Sigmoid colon (tissue), 6 donors: ENCODE measurements at regions not wholly inside any gene's neighbourhood (a gene's known extent, or its start where the extent isn't known, plus 50 kb on each side); places are given as distances from the start of the nearest gene placed in this dataset.

Experiments
- DNase-seq: peaks from one replicate; pipeline ENCODE4 v3.0.0-alpha.2; 2019
- H3K27ac ChIP-seq, 4 donors: fragments of 200-600 bp; sonication (generic); one replicate each; pipeline ENCODE4 v1.5.1; 2016 to 2019; ENCODE audit warnings: mild to moderate bottlenecking in 1 of 4
- H3K27me3 ChIP-seq, 3 donors: fragments of 200-600 bp; sonication (generic); one replicate each; pipeline ENCODE4 v1.5.1; 2019; ENCODE audit warnings: mild to moderate bottlenecking in 1 of 3
- H3K36me3 ChIP-seq, 4 donors: fragments of 200-600 bp; sonication (generic); one replicate each; pipeline ENCODE4 v1.5.1; 2016 to 2019
- H3K4me1 ChIP-seq, 4 donors: fragments of 200-600 bp; sonication (generic); one replicate each; pipeline ENCODE4 v1.5.1; 2017 to 2019
- H3K4me3 ChIP-seq, 4 donors: fragments of 200-600 bp; sonication (generic); one replicate each; pipeline ENCODE4 v1.5.1; 2017 to 2019; ENCODE audit warnings: mild to moderate bottlenecking in 2 of 4, moderate library complexity in 1 of 4
- H3K9me3 ChIP-seq, 4 donors: fragments of 200-600 bp in 3 of 4; sonication (generic) in 3 of 4; one replicate each; pipeline versions ENCODE4 v1.5.1 to v1.6.1; 2013 to 2019
- CTCF ChIP-seq, 4 experiments: fragments of 450-650 bp in 3 of 4; fragments of 200-600 bp in 1 of 4; IDR thresholded peaks; one replicate each; pipeline ENCODE4 v1.5.1; 2016 to 2019; ENCODE audit warnings: antibody characterized with exemption in 4 of 4, mild to moderate bottlenecking in 3 of 4, moderate library complexity in 2 of 4
- EP300 ChIP-seq, 4 donors: sonication (generic); formaldehyde crosslinking; IDR thresholded peaks; one replicate each; pipeline ENCODE4 v1.6.1; 2017; ENCODE audit warnings: antibody characterized with exemption in 4 of 4
- POLR2A ChIP-seq, 2 donors: fragments of 450-650 bp; IDR thresholded peaks; one replicate each; pipeline ENCODE4 v1.6.1; 2016; ENCODE audit warnings: antibody characterized with exemption in 2 of 2, mild to moderate bottlenecking in 2 of 2, moderate library complexity in 2 of 2
- POLR2AphosphoS5 ChIP-seq, 4 donors: sonication (generic); formaldehyde crosslinking; IDR thresholded peaks; one replicate each; pipeline ENCODE4 v1.6.1; 2017; ENCODE audit warnings: antibody characterized with exemption in 4 of 4
- WGBS, 2 donors: extraction: QIAGEN DNeasy Blood & Tissue Kit; methylation state at CpG; one replicate each; pipeline ENCODE4 v1.1.7; 2013; 5-methylcytosine and 5-hydroxymethylcytosine counted together
- intact Hi-C: fragments of 100-400 bp; cut with DNase I; formaldehyde crosslinking; loops from one replicate; pipeline ENCODE4 v1.15.1; 2023
- donor health status: healthy with polysubstance abuse.
- donor health status: healthy.

- no peaks in the 10 kb centered on the region for H3K4me1 ChIP-seq
- H3K27me3 ChIP-seq, result no peaks in the 10 kb centered on the region
- no peak for DNase-seq
- no peaks in the 10 kb centered on the region for H3K36me3 ChIP-seq
- no peaks in the 10 kb centered on the region for H3K9me3 ChIP-seq
- no peak overlapping the region for H3K4me3 ChIP-seq
- H3K27ac ChIP-seq, result no peak overlapping the region
- intact Hi-C loops, result no loop called here
- no peak for TF ChIP-seq POLR2AphosphoS5 (IDR thresholded peaks at IDR 0.05)
- no peak for TF ChIP-seq POLR2A (IDR thresholded peaks at IDR 0.05)
- TF ChIP-seq EP300 (IDR thresholded peaks at IDR 0.05), result no peak
- TF ChIP-seq CTCF (IDR thresholded peaks at IDR 0.05), result no peak
- 37 to 58% methylated on average over 1 of the region's 1 CpG for whole genome bisulfite sequencing, 2 donors
These were observed 106.2 kb upstream of the CHORDC1 start for GRCh38 chr11:90329043-90329442.

- intact Hi-C loops, result no loop called here
- H3K36me3 ChIP-seq, result no peaks in the 10 kb centered on the region
- TF ChIP-seq POLR2AphosphoS5 (IDR thresholded peaks at IDR 0.05) (no peak), CTCF (IDR thresholded peaks at IDR 0.05) (no peak), POLR2A (IDR thresholded peaks at IDR 0.05) (no peak), EP300 (IDR thresholded peaks at IDR 0.05) (no peak)
- no peaks in the 10 kb centered on the region for H3K27me3 ChIP-seq
- H3K4me1 ChIP-seq, result no peaks in the 10 kb centered on the region
- 42 to 58% methylated on average over 2 of the region's 2 CpGs for WGBS, 2 donors
- H3K4me3 ChIP-seq, result no peak overlapping the region
- H3K27ac ChIP-seq, result no peak overlapping the region
- DNase-seq, result no peak
- H3K9me3 ChIP-seq, result no peaks in the 10 kb centered on the region
These were observed 103.8 kb upstream of the CHORDC1 start for GRCh38 chr11:90326647-90327046.

GRCh38 chr11:90323289-90323688 is 100.4 kb upstream of the CHORDC1 start:
- no peak for DNase-seq
- TF ChIP-seq POLR2AphosphoS5 (IDR thresholded peaks at IDR 0.05) (no peak), EP300 (IDR thresholded peaks at IDR 0.05) (no peak), CTCF (IDR thresholded peaks at IDR 0.05) (no peak), POLR2A (IDR thresholded peaks at IDR 0.05) (no peak)
- Histone ChIP-seq H3K27ac (no peak overlapping the region), H3K4me1 (no peaks in the 10 kb centered on the region), H3K27me3 (no peaks in the 10 kb centered on the region), H3K36me3 (no peaks in the 10 kb centered on the region), H3K9me3 (no peaks in the 10 kb centered on the region), H3K4me3 (no peak overlapping the region)
- intact Hi-C loops, result no loop called here
- 84 to 87% methylated on average over 5 of the region's 5 CpGs for WGBS, 2 donors

- Histone ChIP-seq H3K4me1 (no peaks in the 10 kb centered on the region), H3K4me3 (no peak overlapping the region), H3K27me3 (no peaks in the 10 kb centered on the region), H3K9me3 (no peaks in the 10 kb centered on the region), H3K27ac (no peak overlapping the region), H3K36me3 (no peaks in the 10 kb centered on the region)
- no peak for DNase-seq
- intact Hi-C loops, result no loop called here
- TF ChIP-seq POLR2AphosphoS5 (IDR thresholded peaks at IDR 0.05) (no peak), CTCF (IDR thresholded peaks at IDR 0.05) (no peak), POLR2A (IDR thresholded peaks at IDR 0.05) (no peak), EP300 (IDR thresholded peaks at IDR 0.05) (no peak)
These were observed 98.2 kb upstream of the CHORDC1 start for GRCh38 chr11:90321018-90321417.

GRCh38 chr11:90318651-90319050 is 95.8 kb upstream of the CHORDC1 start:
- Histone ChIP-seq H3K4me3 (no peak overlapping the region), H3K36me3 (no peaks in the 10 kb centered on the region), H3K9me3 (no peaks in the 10 kb centered on the region), H3K27ac (no peak overlapping the region), H3K4me1 (no peaks in the 10 kb centered on the region), H3K27me3 (no peaks in the 10 kb centered on the region)
- no peak for DNase-seq
- TF ChIP-seq CTCF (IDR thresholded peaks at IDR 0.05) (no peak), POLR2AphosphoS5 (IDR thresholded peaks at IDR 0.05) (no peak), POLR2A (IDR thresholded peaks at IDR 0.05) (no peak), EP300 (IDR thresholded peaks at IDR 0.05) (no peak)
- WGBS, 2 donors, result 65 to 77% methylated on average over 3 of the region's 3 CpGs
- intact Hi-C loops, result no loop called here
